BJ (cell line): ENCODE measurements at regions not wholly inside any gene's neighbourhood (a gene's known extent, or its start where the extent isn't known, plus 50 kb on each side); places are given as distances from the start of the nearest gene placed in this dataset.

Source experiments
- CTCF ChIA-PET: fragments of 350-600 bp; formaldehyde crosslinking; extraction: SDS; loops from one replicate; lab custom pipeline; 2021; ENCODE audit warnings: antibody characterized with exemption, inconsistent platforms; lab: Yijun Ruan, JAX
- POLR2A ChIA-PET: fragments of 300-600 bp; sonication (Branson Sonifier 250); formaldehyde crosslinking; extraction: SDS; loops from one replicate; lab custom pipeline; 2021; ENCODE audit warnings: antibody characterized with exemption; lab: Charles Lee
- DNase-seq: peaks from one replicate; pipeline ENCODE4 v3.0.0-alpha.2; 2011; ENCODE audit warnings: low read depth
- H3K27me3 ChIP-seq: 2 replicates; pipeline ENCODE4 v1.6.0; 2011; ENCODE audit warnings: low read length; ENCODE audit not compliant: control insufficient read depth, insufficient read depth
- H3K36me3 ChIP-seq: 2 replicates; pipeline ENCODE4 v1.5.1; 2011; ENCODE audit warnings: low read length; ENCODE audit not compliant: control insufficient read depth, insufficient read depth
- H3K4me3 ChIP-seq: 2 replicates; pipeline ENCODE4 v1.5.1; 2011; ENCODE audit warnings: low read depth, mild to moderate bottlenecking, control low read depth, low read length
- TF ChIP-seq, protein P1 (sequence below): IDR thresholded peaks from 2 replicates; pipeline ENCODE4 v1.5.1; 2011; ENCODE audit warnings: low read depth, mild to moderate bottlenecking, control low read depth, inconsistent platforms, low read length, moderate library complexity; ENCODE audit not compliant: insufficient read depth

DNA sequence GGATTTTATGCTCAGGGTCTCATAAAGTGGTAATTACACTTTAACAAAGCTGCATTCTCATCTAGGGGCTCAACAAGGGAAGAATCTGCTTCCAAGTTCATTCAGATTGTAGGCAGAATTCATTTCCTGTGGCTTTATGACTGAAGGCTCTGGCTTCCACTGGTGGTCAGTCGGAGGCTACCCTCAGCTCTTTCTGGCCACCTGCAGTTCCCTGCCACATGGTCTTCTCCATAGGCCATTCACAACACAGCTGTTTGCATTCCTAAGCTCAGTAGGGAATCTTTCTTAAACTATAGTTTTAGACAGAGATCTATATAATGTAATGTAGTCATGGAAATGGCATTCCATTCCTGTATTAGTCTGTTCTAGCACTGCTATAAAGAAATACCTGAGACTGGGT lies 973.0 kb upstream of the SLIT2 start:
- POLR2A ChIA-PET, result no interaction called here
- TF ChIP-seq, protein P1, sequence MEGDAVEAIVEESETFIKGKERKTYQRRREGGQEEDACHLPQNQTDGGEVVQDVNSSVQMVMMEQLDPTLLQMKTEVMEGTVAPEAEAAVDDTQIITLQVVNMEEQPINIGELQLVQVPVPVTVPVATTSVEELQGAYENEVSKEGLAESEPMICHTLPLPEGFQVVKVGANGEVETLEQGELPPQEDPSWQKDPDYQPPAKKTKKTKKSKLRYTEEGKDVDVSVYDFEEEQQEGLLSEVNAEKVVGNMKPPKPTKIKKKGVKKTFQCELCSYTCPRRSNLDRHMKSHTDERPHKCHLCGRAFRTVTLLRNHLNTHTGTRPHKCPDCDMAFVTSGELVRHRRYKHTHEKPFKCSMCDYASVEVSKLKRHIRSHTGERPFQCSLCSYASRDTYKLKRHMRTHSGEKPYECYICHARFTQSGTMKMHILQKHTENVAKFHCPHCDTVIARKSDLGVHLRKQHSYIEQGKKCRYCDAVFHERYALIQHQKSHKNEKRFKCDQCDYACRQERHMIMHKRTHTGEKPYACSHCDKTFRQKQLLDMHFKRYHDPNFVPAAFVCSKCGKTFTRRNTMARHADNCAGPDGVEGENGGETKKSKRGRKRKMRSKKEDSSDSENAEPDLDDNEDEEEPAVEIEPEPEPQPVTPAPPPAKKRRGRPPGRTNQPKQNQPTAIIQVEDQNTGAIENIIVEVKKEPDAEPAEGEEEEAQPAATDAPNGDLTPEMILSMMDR, result no peak

GRCh38 chr4:19266566-19266965 lies 985.1 kb upstream of the SLIT2 start:
- TF ChIP-seq, protein P1, result no peak
- CTCF ChIA-PET, result no interaction called here
- no peaks in the 10 kb centered on the region for H3K27me3 ChIP-seq
- no peak for DNase-seq
- H3K36me3 ChIP-seq, result no peaks in the 10 kb centered on the region
- POLR2A ChIA-PET, result interaction anchor here (0.6 kb wide), 1 partner anchor 1008 kb away, joined by 10 read pairs; no protein-coding TSS in a partner anchor
- no peak overlapping the region for H3K4me3 ChIP-seq

More for the DNA sequence above, 973.0 kb upstream of the SLIT2 start:
- CTCF ChIA-PET, result interaction anchor here (1.3 kb wide), 1 partner anchor 9 kb away, joined by 3 read pairs; no protein-coding TSS in a partner anchor
- Histone ChIP-seq H3K4me3 (no peak overlapping the region), H3K27me3 (no peaks in the 10 kb centered on the region), H3K36me3 (no peaks in the 10 kb centered on the region)
- no peak for DNase-seq

GRCh38 chr4:19262467-19262866 lies 989.2 kb upstream of the SLIT2 start:
- ChIA-PET POLR2A (no interaction called here), CTCF (no interaction called here)
- no peak for DNase-seq
- TF ChIP-seq, protein P1, result no peak
- Histone ChIP-seq H3K27me3 (no peaks in the 10 kb centered on the region; the same call in 1 of the 2 replicates), H3K4me3 (no peak overlapping the region), H3K36me3 (no peaks in the 10 kb centered on the region)

GRCh38 chr4:19260346-19260745 lies 991.4 kb upstream of the SLIT2 start:
- Histone ChIP-seq H3K36me3 (no peaks in the 10 kb centered on the region), H3K4me3 (no peak overlapping the region), H3K27me3 (no peaks in the 10 kb centered on the region; the same call in 1 of the 2 replicates)
- no peak for DNase-seq
- TF ChIP-seq, protein P1, result no peak
- ChIA-PET POLR2A (no interaction called here), CTCF (no interaction called here)

- H3K4me3 ChIP-seq, result no peak overlapping the region
- no peaks in the 10 kb centered on the region for H3K36me3 ChIP-seq
- H3K27me3 ChIP-seq, result no peaks in the 10 kb centered on the region; the same call in 1 of the 2 replicates
- ChIA-PET CTCF (no interaction called here), POLR2A (no interaction called here)
- DNase-seq, result no peak
- TF ChIP-seq, protein P1, result no peak
These were observed 991.8 kb upstream of the SLIT2 start for GRCh38 chr4:19259920-19260319.
